Embryonic facial prominence (tissue), 1 donor: ENCODE measurements at regions not wholly inside any gene's neighbourhood (a gene's known extent, or its start where the extent isn't known, plus 50 kb on each side); places are given as distances from the start of the nearest gene placed in this dataset.
"Not testable (repeated sequence)": the region's sequence is repeated elsewhere in the genome, so short reads cannot be mapped to it uniquely, and the experiment has no call there.

Experiments used
- DNase-seq: peaks from one replicate; pipeline ENCODE4 v3.0.0-alpha.2; 2016; ENCODE audit errors: extremely low spot score

- not testable (repeated sequence) for DNase-seq
Measured at GRCh38 chr9:81811688-81812087, 116.5 kb upstream of the SPATA31D4 start.

- no peak for DNase-seq
Measured at GRCh38 chr9:81814401-81814793, 113.8 kb upstream of the SPATA31D4 start.

GRCh38 chr9:81814794-81815464 lies 113.3 kb upstream of the SPATA31D4 start:
- no peak for DNase-seq

GRCh38 chr9:81815781-81816180 lies 112.4 kb upstream of the SPATA31D4 start:
- DNase-seq: no peak

GRCh38 chr9:81819155-81819554 lies 109.1 kb upstream of the SPATA31D4 start:
- DNase-seq: no peak

- no peak for DNase-seq
Measured at GRCh38 chr9:81819859-81820546, 108.2 kb upstream of the SPATA31D4 start.

- DNase-seq: no peak
Measured at GRCh38 chr9:81822301-81822865, 105.8 kb upstream of the SPATA31D4 start.

- no peak for DNase-seq
Measured at GRCh38 chr9:81822967-81823366, 105.3 kb upstream of the SPATA31D4 start.

GRCh38 chr9:81823672-81824554 lies 104.3 kb upstream of the SPATA31D4 start:
- DNase-seq: no peak

GRCh38 chr9:81824802-81825730 lies 103.2 kb upstream of the SPATA31D4 start:
- no peak for DNase-seq

- DNase-seq: no peak
Measured at GRCh38 chr9:81825846-81826516, 102.2 kb upstream of the SPATA31D4 start.

- DNase-seq: peak; percentile 62
Measured at GRCh38 chr9:81826517-81826906, 101.7 kb upstream of the SPATA31D4 start.

GRCh38 chr9:81827616-81828296 lies 100.5 kb upstream of the SPATA31D4 start:
- DNase-seq: no peak

- DNase-seq: no peak
Measured at GRCh38 chr9:81829195-81829882, 98.9 kb upstream of the SPATA31D4 start.

- not testable (repeated sequence) for DNase-seq
Measured at GRCh38 chr9:81830431-81830830, 97.8 kb upstream of the SPATA31D4 start.

- DNase-seq: no peak
Measured at GRCh38 chr9:81832571-81833285, 95.5 kb upstream of the SPATA31D4 start.

GRCh38 chr9:81833563-81834345 lies 94.5 kb upstream of the SPATA31D4 start:
- DNase-seq: no peak

- DNase-seq: no peak
Measured at GRCh38 chr9:81841333-81841732, 86.9 kb upstream of the SPATA31D4 start.
